ENCODE measurements at regions not wholly inside any gene's neighbourhood (a gene's known extent, or its start where the extent isn't known, plus 50 kb on each side); places are given as distances from the start of the nearest gene placed in this dataset.

- no peak overlapping the region for H3K27ac ChIP-seq (ENCODE audit: insufficient read depth, low read length)
- H3K9ac ChIP-seq (ENCODE audit: insufficient read depth, low read length): no peak overlapping the region
- no peak overlapping the region for H3K4me3 ChIP-seq (replicated peaks in 1 of 4; ENCODE audit: control extremely low read depth in 1 of 4, insufficient read depth in 1 of 4, low read depth in 3 of 4, low read length in 4 of 4)
- H4K20me1 ChIP-seq (ENCODE audit: control insufficient read depth, extremely low read depth, insufficient read depth, low read length): no peaks in the 10 kb centered on the region
- no peak overlapping the region for H2AFZ ChIP-seq (ENCODE audit: low read length)
- no peaks in the 10 kb centered on the region for H3K79me2 ChIP-seq (ENCODE audit: control insufficient read depth, insufficient read depth, low read length)
- no peaks in the 10 kb centered on the region for H3K4me1 ChIP-seq (ENCODE audit: control insufficient read depth, extremely low read depth, insufficient read depth, low read length)
- no peak for TF ChIP-seq EZH2 (IDR thresholded peaks at IDR 0.05; ENCODE audit: low read length, missing control alignments)
- TF ChIP-seq, protein P1, sequence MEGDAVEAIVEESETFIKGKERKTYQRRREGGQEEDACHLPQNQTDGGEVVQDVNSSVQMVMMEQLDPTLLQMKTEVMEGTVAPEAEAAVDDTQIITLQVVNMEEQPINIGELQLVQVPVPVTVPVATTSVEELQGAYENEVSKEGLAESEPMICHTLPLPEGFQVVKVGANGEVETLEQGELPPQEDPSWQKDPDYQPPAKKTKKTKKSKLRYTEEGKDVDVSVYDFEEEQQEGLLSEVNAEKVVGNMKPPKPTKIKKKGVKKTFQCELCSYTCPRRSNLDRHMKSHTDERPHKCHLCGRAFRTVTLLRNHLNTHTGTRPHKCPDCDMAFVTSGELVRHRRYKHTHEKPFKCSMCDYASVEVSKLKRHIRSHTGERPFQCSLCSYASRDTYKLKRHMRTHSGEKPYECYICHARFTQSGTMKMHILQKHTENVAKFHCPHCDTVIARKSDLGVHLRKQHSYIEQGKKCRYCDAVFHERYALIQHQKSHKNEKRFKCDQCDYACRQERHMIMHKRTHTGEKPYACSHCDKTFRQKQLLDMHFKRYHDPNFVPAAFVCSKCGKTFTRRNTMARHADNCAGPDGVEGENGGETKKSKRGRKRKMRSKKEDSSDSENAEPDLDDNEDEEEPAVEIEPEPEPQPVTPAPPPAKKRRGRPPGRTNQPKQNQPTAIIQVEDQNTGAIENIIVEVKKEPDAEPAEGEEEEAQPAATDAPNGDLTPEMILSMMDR (conservative IDR thresholded peaks at IDR 0.05 in 1 of 2, IDR thresholded peaks at IDR 0.05 in 1 of 2; ENCODE audit: low read depth in 1 of 2, low read length in 2 of 2): no peak
- H3K9me3 ChIP-seq (ENCODE audit: control insufficient read depth, insufficient read depth, low read depth, low read length): no peaks in the 10 kb centered on the region
- no peaks in the 10 kb centered on the region for H3K27me3 ChIP-seq (ENCODE audit: control insufficient read depth, insufficient read depth, low read length)
- no peak overlapping the region for H3K4me2 ChIP-seq (ENCODE audit: extremely low read depth, insufficient read depth, low read length)
- H3K36me3 ChIP-seq (ENCODE audit: control insufficient read depth, insufficient read depth, low read length): no peaks in the 10 kb centered on the region
- no peak for DNase-seq (ENCODE audit: low read depth in 2 of 2)
Observed at GRCh38 chr7:19930851-19931250, 157.4 kb upstream of the TMEM196 start.

GRCh38 chr7:19930051-19930450, 156.6 kb upstream of the TMEM196 start:
- H3K27ac ChIP-seq (ENCODE audit: insufficient read depth, low read length): no peak overlapping the region
- H3K4me3 ChIP-seq (replicated peaks in 1 of 4; ENCODE audit: control extremely low read depth in 1 of 4, insufficient read depth in 1 of 4, low read depth in 3 of 4, low read length in 4 of 4): no peak overlapping the region
- no peak for DNase-seq (ENCODE audit: low read depth in 2 of 2)
- H3K79me2 ChIP-seq (ENCODE audit: control insufficient read depth, insufficient read depth, low read length): no peaks in the 10 kb centered on the region
- no peaks in the 10 kb centered on the region for H3K27me3 ChIP-seq (ENCODE audit: control insufficient read depth, insufficient read depth, low read length)
- no peaks in the 10 kb centered on the region for H3K36me3 ChIP-seq (ENCODE audit: control insufficient read depth, insufficient read depth, low read length)
- H3K9me3 ChIP-seq (ENCODE audit: control insufficient read depth, insufficient read depth, low read depth, low read length): no peaks in the 10 kb centered on the region
- H3K9ac ChIP-seq (ENCODE audit: insufficient read depth, low read length): no peak overlapping the region
- no peak overlapping the region for H3K4me2 ChIP-seq (ENCODE audit: extremely low read depth, insufficient read depth, low read length)
- TF ChIP-seq EZH2 (IDR thresholded peaks at IDR 0.05; ENCODE audit: low read length, missing control alignments): no peak
- TF ChIP-seq, protein P1 (conservative IDR thresholded peaks at IDR 0.05 in 1 of 2, IDR thresholded peaks at IDR 0.05 in 1 of 2; ENCODE audit: low read depth in 1 of 2, low read length in 2 of 2): no peak
- H3K4me1 ChIP-seq (ENCODE audit: control insufficient read depth, extremely low read depth, insufficient read depth, low read length): no peaks in the 10 kb centered on the region
- no peaks in the 10 kb centered on the region for H4K20me1 ChIP-seq (ENCODE audit: control insufficient read depth, extremely low read depth, insufficient read depth, low read length)
- no peak overlapping the region for H2AFZ ChIP-seq (ENCODE audit: low read length)

DNA sequence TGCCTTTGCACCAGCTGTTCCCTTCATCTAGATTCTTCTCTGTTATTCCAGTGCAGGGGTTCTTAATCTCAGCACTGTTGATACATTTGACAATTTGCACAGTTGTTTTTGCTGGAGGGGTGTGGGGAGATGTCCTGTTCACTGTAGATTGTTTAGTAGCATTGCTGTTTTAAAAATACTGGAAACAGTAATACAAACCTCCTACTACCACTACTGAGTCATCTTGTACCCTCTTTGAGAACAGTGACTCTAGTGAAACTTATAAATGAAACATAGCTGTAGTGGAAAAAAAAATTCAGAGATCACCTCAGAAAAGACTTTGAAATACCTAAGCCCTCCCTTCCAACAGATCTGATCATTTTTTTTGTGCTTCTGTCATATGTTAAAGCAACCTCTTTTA, 154.8 kb upstream of the TMEM196 start:
- Histone ChIP-seq H3K9ac (ENCODE audit: insufficient read depth, low read length) (no peak overlapping the region), H3K79me2 (ENCODE audit: control insufficient read depth, insufficient read depth, low read length) (no peaks in the 10 kb centered on the region), H3K4me1 (ENCODE audit: control insufficient read depth, extremely low read depth, insufficient read depth, low read length) (no peaks in the 10 kb centered on the region), H4K20me1 (ENCODE audit: control insufficient read depth, extremely low read depth, insufficient read depth, low read length) (no peaks in the 10 kb centered on the region), H3K27me3 (ENCODE audit: control insufficient read depth, insufficient read depth, low read length) (no peaks in the 10 kb centered on the region), H3K4me2 (ENCODE audit: extremely low read depth, insufficient read depth, low read length) (no peak overlapping the region), H2AFZ (ENCODE audit: low read length) (no peak overlapping the region), H3K4me3 (replicated peaks in 1 of 4; ENCODE audit: control extremely low read depth in 1 of 4, insufficient read depth in 1 of 4, low read depth in 3 of 4, low read length in 4 of 4) (no peak overlapping the region), H3K9me3 (ENCODE audit: control insufficient read depth, insufficient read depth, low read depth, low read length) (no peaks in the 10 kb centered on the region), H3K27ac (ENCODE audit: insufficient read depth, low read length) (no peak overlapping the region), H3K36me3 (ENCODE audit: control insufficient read depth, insufficient read depth, low read length) (no peaks in the 10 kb centered on the region)
- no peak for DNase-seq (ENCODE audit: low read depth in 2 of 2)
- TF ChIP-seq, protein P1 (conservative IDR thresholded peaks at IDR 0.05 in 1 of 2, IDR thresholded peaks at IDR 0.05 in 1 of 2; ENCODE audit: low read depth in 1 of 2, low read length in 2 of 2): no peak
